Suppressor macrophage treated with lipopolysaccharide for 4 hours (primary cell): ENCODE measurements at regions not wholly inside any gene's neighbourhood (a gene's known extent, or its start where the extent isn't known, plus 50 kb on each side); places are given as distances from the start of the nearest gene placed in this dataset.

Source experiments
- DNase-seq: peaks from one replicate; pipeline ENCODE4 v3.0.0-alpha.2; 2020

- no peak for DNase-seq
Observed at GRCh38 chr6:25166955-25167748, 112.0 kb upstream of the CARMIL1 start.

GRCh38 chr6:25167961-25168360 is 111.2 kb upstream of the CARMIL1 start:
- DNase-seq, result peak; percentile 68

GRCh38 chr6:25168637-25169036 is 110.5 kb upstream of the CARMIL1 start:
- DNase-seq, result no peak

- DNase-seq, result no peak
Observed at GRCh38 chr6:25169553-25169952, 109.6 kb upstream of the CARMIL1 start.

GRCh38 chr6:25169961-25170360 is 109.2 kb upstream of the CARMIL1 start:
- no peak for DNase-seq

- DNase-seq, result no peak
Observed at GRCh38 chr6:25170640-25171039, 108.5 kb upstream of the CARMIL1 start.

GRCh38 chr6:25171301-25171700 is 107.9 kb upstream of the CARMIL1 start:
- no peak for DNase-seq

- no peak for DNase-seq
Observed at GRCh38 chr6:25172819-25173218, 106.4 kb upstream of the CARMIL1 start.

- DNase-seq, result no peak
Observed at GRCh38 chr6:25173246-25173645, 105.9 kb upstream of the CARMIL1 start.

- peak; percentile 85 for DNase-seq
Observed at GRCh38 chr6:25173951-25174474, 105.2 kb upstream of the CARMIL1 start.

- no peak for DNase-seq
Observed at GRCh38 chr6:25174678-25175077, 104.5 kb upstream of the CARMIL1 start.

- DNase-seq, result peak; percentile 72
Observed at GRCh38 chr6:25175196-25175595, 104.0 kb upstream of the CARMIL1 start.

- no peak for DNase-seq
Observed at GRCh38 chr6:25175681-25176080, 103.5 kb upstream of the CARMIL1 start.

- no peak for DNase-seq
Observed at GRCh38 chr6:25176466-25176865, 102.7 kb upstream of the CARMIL1 start.

- no peak for DNase-seq
Observed at GRCh38 chr6:25177500-25178028, 101.6 kb upstream of the CARMIL1 start.

- no peak for DNase-seq
Observed at GRCh38 chr6:25178336-25179035, 100.7 kb upstream of the CARMIL1 start.

GRCh38 chr6:25179051-25179778 is 100.0 kb upstream of the CARMIL1 start:
- DNase-seq, result peak; percentile 70

- DNase-seq, result no peak
Observed at GRCh38 chr6:25180630-25181349, 98.4 kb upstream of the CARMIL1 start.

- DNase-seq, result peak; percentile 57
Observed at GRCh38 chr6:25181350-25181724, 97.8 kb upstream of the CARMIL1 start.

- no peak for DNase-seq
Observed at GRCh38 chr6:25181923-25182322, 97.3 kb upstream of the CARMIL1 start.

- no peak for DNase-seq
Observed at GRCh38 chr6:25186919-25187318, 92.3 kb upstream of the CARMIL1 start.

- no peak for DNase-seq
Observed at GRCh38 chr6:25188232-25188631, 90.9 kb upstream of the CARMIL1 start.
